ENCODE measurements at regions not wholly inside any gene's neighbourhood (a gene's known extent, or its start where the extent isn't known, plus 50 kb on each side); places are given as distances from the start of the nearest gene placed in this dataset.

DNA sequence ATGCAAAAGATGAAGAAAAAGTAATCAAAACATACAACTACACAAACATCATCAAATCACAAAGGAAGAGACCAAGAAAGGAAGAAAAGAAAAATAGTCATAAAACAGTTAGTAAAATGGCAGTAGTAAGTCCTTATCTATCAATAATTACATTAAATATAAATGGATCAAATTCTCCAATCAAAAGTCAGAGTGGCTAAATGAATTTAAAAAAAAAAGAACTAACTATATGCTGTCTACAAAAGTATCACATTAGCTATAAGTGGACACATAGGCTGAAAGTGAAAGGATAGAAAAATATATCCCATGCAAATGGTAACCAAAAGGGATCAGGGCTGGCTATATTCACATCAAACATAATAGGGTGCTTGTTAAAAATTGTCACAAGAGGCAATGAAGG, 116.5 kb downstream of the NOL4 start:
- TF ChIP-seq CTCF (IDR thresholded peaks at IDR 0.05; ENCODE audit: low read depth, low read length) (no peak), EZH2phosphoT487 (IDR thresholded peaks at IDR 0.05; ENCODE audit: low read depth) (no peak)

Data from OCI-LY3 (cell line).